H9 (cell line): ENCODE measurements at regions not wholly inside any gene's neighbourhood (a gene's known extent, or its start where the extent isn't known, plus 50 kb on each side); places are given as distances from the start of the nearest gene placed in this dataset.

Source experiments
- DNase-seq: peaks from one replicate; pipeline ENCODE4 v3.0.0-alpha.2; 2017
- H2AFZ ChIP-seq: one replicate; pipeline ENCODE4 v1.6.1; 2013; ENCODE audit warnings: mild to moderate bottlenecking, low read length, control low read depth, moderate library complexity
- H2AK5ac ChIP-seq: 2 replicates; pipeline ENCODE4 v1.6.1; 2013; ENCODE audit warnings: low read length, control low read depth, mixed read lengths; ENCODE audit not compliant: insufficient read length
- H2BK120ac ChIP-seq: one replicate; pipeline ENCODE4 v1.6.1; 2013; ENCODE audit warnings: low read depth, mild to moderate bottlenecking, low read length, control low read depth, inconsistent platforms; ENCODE audit not compliant: poor library complexity, severe bottlenecking
- H2BK12ac ChIP-seq: 2 replicates; pipeline ENCODE4 v1.6.1; 2013; ENCODE audit warnings: low read length, control low read depth, mixed read lengths, low read depth; ENCODE audit not compliant: insufficient read length
- H2BK15ac ChIP-seq: 2 replicates; pipeline ENCODE4 v1.6.1; 2013; ENCODE audit warnings: low read depth, low read length, control low read depth
- H2BK20ac ChIP-seq: one replicate; pipeline ENCODE4 v1.6.1; 2013; ENCODE audit warnings: low read depth, mild to moderate bottlenecking, low read length, control low read depth, inconsistent platforms; ENCODE audit not compliant: poor library complexity, severe bottlenecking
- H2BK5ac ChIP-seq: 2 replicates; pipeline ENCODE4 v1.6.1; 2013; ENCODE audit warnings: low read length, control low read depth, mixed read lengths; ENCODE audit not compliant: insufficient read length
- H3K14ac ChIP-seq: 2 replicates; pipeline ENCODE4 v1.6.1; 2013; ENCODE audit warnings: low read length, control low read depth; ENCODE audit not compliant: insufficient read depth
- H3K18ac ChIP-seq: 2 replicates; pipeline ENCODE4 v1.6.1; 2013; ENCODE audit warnings: low read depth, mild to moderate bottlenecking, mixed read lengths, low read length, control low read depth; ENCODE audit not compliant: insufficient read length
- H3K23ac ChIP-seq: 2 replicates; pipeline ENCODE4 v1.6.1; 2013; ENCODE audit warnings: low read length, control low read depth, mixed read lengths, low read depth; ENCODE audit not compliant: insufficient read length
- H3K23me2 ChIP-seq: 2 replicates; pipeline ENCODE4 v1.6.1; 2013; ENCODE audit warnings: low read depth, mild to moderate bottlenecking, mixed read lengths, low read length, control low read depth; ENCODE audit not compliant: insufficient read length, poor library complexity, severe bottlenecking
- H3K27ac ChIP-seq: 2 replicates; pipeline ENCODE4 v1.5.1; 2013; ENCODE audit warnings: low read length, control low read depth, mixed read lengths, low read depth; ENCODE audit not compliant: insufficient read length
- H3K27me3 ChIP-seq: 2 replicates; pipeline ENCODE4 v1.6.1; 2013; ENCODE audit warnings: low read length, control low read depth, inconsistent platforms; ENCODE audit not compliant: insufficient read depth
- H3K4ac ChIP-seq: 2 replicates; pipeline ENCODE4 v1.6.1; 2013; ENCODE audit warnings: low read depth, mild to moderate bottlenecking, control low read depth, inconsistent platforms, low read length, moderate library complexity
- H3K4me1 ChIP-seq: 2 replicates; pipeline ENCODE4 v1.6.1; 2013; ENCODE audit warnings: low read length, control low read depth, inconsistent platforms; ENCODE audit not compliant: insufficient read depth
- H3K4me2 ChIP-seq: 2 replicates; pipeline ENCODE4 v1.6.1; 2013; ENCODE audit warnings: low read length, control low read depth, mixed read lengths; ENCODE audit not compliant: insufficient read length, insufficient read depth
- H3K56ac ChIP-seq: 2 replicates; pipeline ENCODE4 v1.6.1; 2013; ENCODE audit warnings: low read depth, mild to moderate bottlenecking, mixed read lengths, low read length, control low read depth; ENCODE audit not compliant: insufficient read length
- H3K79me1 ChIP-seq: 2 replicates; pipeline ENCODE4 v1.6.1; 2013; ENCODE audit warnings: low read depth, mild to moderate bottlenecking, moderate library complexity, low read length, control low read depth, inconsistent platforms; ENCODE audit not compliant: insufficient read depth, poor library complexity, severe bottlenecking
- H3K79me2 ChIP-seq: 2 replicates; pipeline ENCODE4 v1.6.1; 2013; ENCODE audit warnings: low read length, control low read depth, inconsistent platforms; ENCODE audit not compliant: insufficient read depth
- H3K9ac ChIP-seq: 2 replicates; pipeline ENCODE4 v1.6.1; 2013; ENCODE audit warnings: low read length, control low read depth, mixed read lengths; ENCODE audit not compliant: insufficient read length; ENCODE audit errors: extremely low read depth
- H3K9me3 ChIP-seq: one replicate; pipeline ENCODE4 v1.6.1; 2013; ENCODE audit warnings: low read depth, low read length, inconsistent platforms; ENCODE audit not compliant: control insufficient read depth
- H3T11ph ChIP-seq: one replicate; pipeline ENCODE4 v1.6.1; 2013; ENCODE audit warnings: mild to moderate bottlenecking, low read length, control low read depth, inconsistent platforms
- H4K20me1 ChIP-seq: one replicate; pipeline ENCODE4 v1.6.1; 2013; ENCODE audit not compliant: control insufficient read depth, insufficient read length, insufficient read depth
- H4K5ac ChIP-seq: 2 replicates; pipeline ENCODE4 v1.6.1; 2013; ENCODE audit warnings: low read depth, mild to moderate bottlenecking, mixed read lengths, low read length, control low read depth; ENCODE audit not compliant: insufficient read length
- H4K8ac ChIP-seq: replicated peaks from 2 replicates; pipeline ENCODE4 v1.6.1; 2013; ENCODE audit warnings: low read length, control low read depth, mixed read lengths, low read depth; ENCODE audit not compliant: insufficient read length
- H4K91ac ChIP-seq: 2 replicates; pipeline ENCODE4 v1.6.1; 2013; ENCODE audit warnings: low read depth, mild to moderate bottlenecking, moderate library complexity, mixed read lengths, low read length, control low read depth; ENCODE audit not compliant: insufficient read length
- H3K27ac Mint-ChIP-seq, 3 experiments: 2 replicates in 2 of 3; 3 replicates in 1 of 3; pipeline ENCODE4 v1.8.0; 2020 to 2021; ENCODE audit warnings: mixed read lengths in 3 of 3, mild to moderate bottlenecking in 1 of 3, moderate library complexity in 1 of 3
- H3K27me3 Mint-ChIP-seq: 2 replicates; pipeline ENCODE4 v1.8.0; 2021; ENCODE audit warnings: low read depth, mild to moderate bottlenecking, moderate library complexity, mixed read lengths
- H3K36me3 Mint-ChIP-seq, 3 experiments: 2 replicates in 2 of 3; 3 replicates in 1 of 3; pipeline ENCODE4 v1.8.0; 2020 to 2021; ENCODE audit warnings: low read depth in 3 of 3, mixed read lengths in 3 of 3; ENCODE audit not compliant: insufficient read depth in 1 of 3
- H3K4me1 Mint-ChIP-seq, 2 experiments: 2 replicates each; pipeline ENCODE4 v1.8.0; 2020; ENCODE audit warnings: mixed read lengths in 2 of 2
- H3K4me3 Mint-ChIP-seq, 2 experiments: 2 replicates in 1 of 2; 3 replicates in 1 of 2; pipeline ENCODE4 v1.8.0; 2020 to 2021; ENCODE audit warnings: mild to moderate bottlenecking in 2 of 2, mixed read lengths in 2 of 2, moderate library complexity in 1 of 2
- H3K9me3 Mint-ChIP-seq, 2 experiments: 2 replicates in 1 of 2; 3 replicates in 1 of 2; pipeline ENCODE4 v1.8.0; 2020; ENCODE audit warnings: mild to moderate bottlenecking in 2 of 2, mixed read lengths in 2 of 2, moderate library complexity in 1 of 2
- CTCF ChIP-seq: fragments of 200-600 bp; sonication (generic); conservative IDR thresholded peaks from 3 replicates; pipeline ENCODE4 v1.8.0; 2021; ENCODE audit warnings: antibody characterized with exemption, mild to moderate bottlenecking
- WGBS: extraction: QIAGEN DNeasy Blood & Tissue Kit; methylation state at CpG from one replicate; pipeline ENCODE4 v1.1.7; 2013; ENCODE audit warnings: missing lambda C conversion rate, low lambda C conversion rate, mixed read lengths; ENCODE audit not compliant: insufficient read length; ENCODE audit errors: extremely low coverage; 5-methylcytosine and 5-hydroxymethylcytosine counted together

DNA sequence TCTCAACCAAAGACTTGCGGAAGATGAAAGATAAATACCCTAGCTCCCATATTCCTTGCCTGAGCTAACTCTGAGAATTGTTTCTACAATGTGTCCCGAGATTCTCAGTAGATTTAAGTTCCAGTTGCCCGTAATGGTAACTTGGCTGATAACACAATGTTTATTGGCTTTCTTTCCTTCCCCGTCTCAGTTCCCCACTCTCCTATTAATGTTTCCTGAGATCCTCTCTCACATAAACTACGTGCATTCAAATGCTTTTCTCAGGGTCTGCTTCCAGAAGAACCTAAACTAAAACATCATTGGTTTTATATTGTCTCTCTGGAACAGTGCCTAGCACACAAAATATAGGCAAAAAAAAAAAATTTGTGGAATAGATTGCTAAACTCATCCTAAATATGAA is 794.2 kb upstream of the ADGRL2 start:
- H3K36me3 Mint-ChIP-seq = peaks cover 0 to 4% (median 3%) of the 10 kb centered on the region in 3 experiments; a peak in 4 of 7 replicates
- WGBS = no CpG with 5 or more reads among the region's 5 CpGs

More for the DNA sequence above, 794.2 kb upstream of the ADGRL2 start:
- Histone ChIP-seq H2BK15ac (no peak overlapping the region), H3K4me2 (no peak overlapping the region), H3K18ac (no peak overlapping the region), H2BK20ac (no peak overlapping the region), H2BK120ac (no peak overlapping the region), H4K91ac (no peak overlapping the region), H2BK5ac (no peak overlapping the region), H3K9ac (no peak overlapping the region), H3K23me2 (no peaks in the 10 kb centered on the region), H3K14ac (no peak overlapping the region), H2AK5ac (no peak overlapping the region), H4K8ac (no peak overlapping the region), H3K27me3 (no peaks in the 10 kb centered on the region), H3K79me1 (no peaks in the 10 kb centered on the region), H3T11ph (no peak overlapping the region), H3K9me3 (no peaks in the 10 kb centered on the region), H3K4ac (no peak overlapping the region), H3K79me2 (no peaks in the 10 kb centered on the region), H2BK12ac (no peak overlapping the region), H2AFZ (no peak overlapping the region), H4K20me1 (no peaks in the 10 kb centered on the region), H3K23ac (no peak overlapping the region), H3K27ac (no peak overlapping the region), H4K5ac (no peak overlapping the region), H3K56ac (no peak overlapping the region), H3K4me1 (no peaks in the 10 kb centered on the region)
- Mint-ChIP-seq H3K9me3 (peaks cover 2 to 7% of the 10 kb centered on the region in 2 experiments; a peak in 4 of 5 replicates), H3K4me3 (no peak overlapping the region), H3K27me3 (no peaks in the 10 kb centered on the region), H3K4me1 (no peaks in the 10 kb centered on the region), H3K27ac (no peak overlapping the region)
- TF ChIP-seq CTCF = no peak
- no peak for DNase-seq
